Non-pigmented ciliary epithelial cell (primary cell): ENCODE measurements at regions not wholly inside any gene's neighbourhood (a gene's known extent, or its start where the extent isn't known, plus 50 kb on each side); places are given as distances from the start of the nearest gene placed in this dataset.

Experiments
- DNase-seq: peaks from one replicate; pipeline ENCODE4 v3.0.0-alpha.2; 2010; ENCODE audit warnings: low read depth

DNA sequence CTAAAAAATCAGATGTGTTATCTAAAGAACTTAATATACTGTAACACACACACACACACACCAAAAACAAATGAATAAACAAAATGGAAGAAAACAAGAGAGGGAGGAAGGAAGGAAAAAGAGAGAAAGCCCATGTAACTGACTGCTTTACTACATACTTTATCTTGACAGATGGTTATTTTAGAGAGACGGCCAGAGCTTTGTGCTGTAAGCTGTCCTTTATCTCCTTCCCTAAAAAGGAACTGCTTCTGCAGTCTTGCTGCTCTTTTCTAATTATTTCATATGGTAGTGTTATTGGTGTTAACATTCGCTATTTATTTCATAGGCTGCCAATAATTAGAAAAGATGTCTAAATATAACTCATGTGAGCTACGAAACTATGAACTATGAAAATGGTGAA lies 1384.6 kb downstream of the MRPL39 start:
- DNase-seq = no peak

DNA sequence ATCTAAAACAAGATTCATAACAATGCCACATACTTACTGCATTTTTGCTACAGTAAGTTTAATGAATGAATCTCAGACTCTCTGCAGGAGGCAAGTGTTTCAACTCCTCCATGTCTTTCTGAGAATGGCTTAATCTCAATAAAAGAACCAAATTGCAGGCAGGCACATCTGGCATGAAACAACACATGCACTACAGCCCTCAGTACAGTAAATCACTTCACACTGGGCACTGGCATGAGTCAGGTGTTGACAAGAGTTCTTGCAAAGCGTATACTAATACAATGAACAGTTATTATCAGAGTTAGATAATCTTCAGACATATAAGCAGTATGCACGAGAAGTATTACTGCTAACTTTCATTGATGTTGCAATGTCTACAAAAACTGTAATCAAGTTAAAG lies 1386.8 kb downstream of the MRPL39 start:
- no peak for DNase-seq

DNA sequence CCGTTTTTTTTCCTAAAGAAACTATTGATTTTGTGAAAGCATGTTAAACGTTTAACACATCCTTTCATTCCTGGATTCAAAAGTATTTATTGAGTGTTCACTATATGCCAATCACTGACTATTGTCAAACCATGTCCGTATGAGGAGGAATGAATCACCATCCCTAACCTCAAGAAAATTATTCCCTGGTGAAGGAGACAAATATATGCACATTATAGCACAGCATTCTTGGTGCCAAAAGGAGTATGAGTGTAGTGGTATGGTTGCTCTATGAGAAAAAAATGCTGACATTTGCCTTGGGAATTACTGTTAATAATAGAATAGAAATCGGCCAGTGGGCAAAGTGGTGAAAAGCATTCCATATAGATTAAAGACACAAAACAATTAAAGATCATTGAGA lies 1390.1 kb downstream of the MRPL39 start:
- DNase-seq = no peak

DNA sequence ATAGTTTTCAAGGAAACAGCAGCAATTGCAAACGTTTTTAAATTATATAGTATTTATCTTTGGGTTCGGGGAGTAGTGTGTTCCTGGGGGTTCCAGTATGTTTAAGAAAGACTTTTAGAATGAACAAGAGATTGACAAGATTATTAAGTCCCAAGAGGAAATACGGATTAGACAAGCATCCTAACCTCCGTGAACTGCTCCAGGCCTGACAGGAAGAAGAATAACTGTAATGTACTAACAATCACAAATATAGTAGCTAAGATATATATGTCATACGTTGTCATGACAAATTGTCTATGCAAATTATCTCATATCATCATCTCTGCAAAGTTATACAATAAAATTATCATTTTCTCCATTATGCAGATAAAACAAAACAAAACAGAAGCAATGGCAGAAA lies 1397.2 kb downstream of the MRPL39 start:
- DNase-seq = no peak

- no peak for DNase-seq
Observed at GRCh38 chr21:24208562-24209260, 1398.6 kb downstream of the MRPL39 start.

- no peak for DNase-seq
Observed at GRCh38 chr21:24205319-24205718, 1402.0 kb downstream of the MRPL39 start.

GRCh38 chr21:24204641-24205040 lies 1402.6 kb downstream of the MRPL39 start:
- no peak for DNase-seq

DNA sequence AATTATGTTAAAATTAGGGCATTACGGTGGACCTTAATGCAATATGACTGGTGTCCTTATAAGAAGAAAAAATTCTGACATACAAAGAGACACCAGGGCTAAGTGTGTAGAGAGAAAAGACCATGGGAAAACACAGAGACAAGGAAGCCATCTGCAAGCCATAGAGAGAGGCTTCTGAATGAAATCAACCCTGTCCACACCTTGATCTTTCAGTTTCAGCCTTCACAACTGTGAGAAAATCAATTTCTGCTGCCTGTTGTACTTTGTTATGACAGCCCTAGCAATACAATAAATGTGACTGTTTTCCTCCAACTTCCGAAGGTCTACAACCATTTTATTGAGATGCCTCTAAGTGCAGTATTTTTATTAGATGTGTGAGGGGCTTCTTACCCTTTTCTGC lies 1407.2 kb downstream of the MRPL39 start:
- no peak for DNase-seq

DNA sequence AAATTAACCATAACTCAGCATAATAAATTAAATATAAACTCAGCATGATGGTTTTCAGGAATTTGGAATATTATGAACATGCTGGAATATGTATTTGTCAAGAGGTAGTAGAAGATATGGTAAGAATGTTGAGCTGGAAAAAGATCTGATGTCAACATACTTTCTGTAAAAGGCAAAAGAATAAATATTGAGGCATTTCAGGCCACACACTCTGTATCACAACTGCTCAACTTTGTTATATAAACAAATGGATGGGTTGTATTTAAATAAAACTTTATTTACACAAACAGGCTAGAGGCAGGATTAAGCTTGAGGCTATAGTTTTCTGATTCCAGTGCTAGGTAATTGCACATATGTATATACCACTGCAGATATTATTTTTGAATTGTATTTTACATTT lies 1409.4 kb downstream of the MRPL39 start:
- no peak for DNase-seq

DNA sequence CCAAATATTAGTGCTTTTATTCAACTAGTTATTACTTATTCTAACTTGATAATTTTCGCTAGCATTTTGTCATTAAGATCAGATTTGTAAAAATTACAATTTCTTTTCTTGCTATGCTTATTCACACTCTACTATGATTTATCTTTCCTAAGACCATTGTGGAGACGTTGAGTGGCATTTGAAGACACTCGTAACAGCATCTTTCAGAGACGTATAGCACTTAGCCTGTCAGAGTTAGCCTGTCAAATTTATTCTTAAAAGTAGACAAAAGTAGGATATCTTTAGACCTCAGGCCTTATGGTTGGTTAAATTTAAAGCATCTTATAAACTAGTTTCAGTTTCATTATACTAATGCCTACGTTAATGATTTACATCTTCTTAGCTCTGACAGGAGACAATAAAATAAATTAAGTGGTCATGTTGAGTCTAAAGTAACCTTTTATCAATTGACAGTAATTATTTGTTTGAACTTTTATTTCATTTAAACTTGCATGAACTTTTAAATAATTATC lies 1410.1 kb downstream of the MRPL39 start:
- DNase-seq = no peak

DNA sequence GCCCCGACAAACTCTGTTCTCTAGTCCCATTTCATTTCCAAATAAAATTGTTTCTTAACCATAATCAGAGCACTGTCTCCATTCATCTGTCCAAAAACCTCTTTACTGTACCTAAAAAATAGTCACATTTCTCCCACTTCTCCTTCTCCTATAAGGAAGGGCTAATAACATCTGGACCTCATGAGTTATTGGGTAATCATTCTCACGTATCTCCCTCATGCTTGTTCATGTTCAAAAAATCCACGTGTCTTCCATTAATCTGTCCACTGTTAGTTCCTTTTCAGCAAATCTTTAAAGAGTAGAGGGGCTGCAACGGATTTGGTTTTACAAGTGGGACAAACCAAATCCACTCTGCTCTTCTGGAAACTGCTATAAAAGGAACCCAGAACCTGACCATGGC lies 1418.8 kb downstream of the MRPL39 start:
- DNase-seq = no peak

- DNase-seq = no peak
Observed at GRCh38 chr21:24183077-24183476, 1424.2 kb downstream of the MRPL39 start.

DNA sequence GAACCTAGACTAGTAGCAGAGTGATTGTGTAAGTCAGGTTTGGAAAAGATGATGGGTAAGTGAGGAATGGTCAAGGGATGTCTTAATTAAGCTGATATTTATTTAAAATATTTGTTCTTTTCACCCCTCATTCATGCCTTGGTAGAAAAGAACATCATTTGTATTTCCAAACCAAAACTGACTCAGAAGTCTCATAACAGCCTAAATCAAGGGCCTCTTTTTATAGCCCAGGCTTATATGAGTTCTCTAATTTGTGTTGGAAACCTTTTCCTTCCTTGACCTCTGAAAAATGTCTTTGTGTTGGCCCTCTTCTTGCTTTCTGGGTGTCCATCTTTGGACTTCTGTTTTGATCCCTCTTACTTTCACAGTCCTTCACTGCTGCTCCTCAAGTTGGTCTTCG lies 1428.2 kb downstream of the MRPL39 start:
- DNase-seq = no peak

- no peak for DNase-seq
Observed at GRCh38 chr21:24175106-24175505, 1432.2 kb downstream of the MRPL39 start.

DNA sequence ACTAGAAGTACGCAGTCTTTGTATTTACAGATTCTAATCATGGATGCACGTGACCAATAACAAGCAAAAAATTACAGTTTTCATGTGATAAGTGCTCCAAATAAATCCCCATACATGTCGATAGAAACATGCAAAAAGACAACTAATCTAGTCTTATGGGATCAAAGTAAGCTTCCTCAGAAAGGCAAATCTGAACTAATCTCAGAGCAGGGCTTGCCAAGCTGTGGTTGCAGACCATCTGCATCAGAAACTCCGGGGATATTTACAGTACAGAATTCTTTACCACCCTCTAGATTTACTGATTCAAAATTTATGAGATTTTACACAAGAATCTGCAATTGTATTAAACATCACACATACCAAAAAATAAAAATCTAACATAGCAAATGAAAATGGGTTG lies 1435.5 kb downstream of the MRPL39 start:
- no peak for DNase-seq

- DNase-seq = no peak
Observed at GRCh38 chr21:24163539-24163938, 1443.7 kb downstream of the MRPL39 start.

GRCh38 chr21:24160528-24160927 lies 1446.8 kb downstream of the MRPL39 start:
- no peak for DNase-seq

DNA sequence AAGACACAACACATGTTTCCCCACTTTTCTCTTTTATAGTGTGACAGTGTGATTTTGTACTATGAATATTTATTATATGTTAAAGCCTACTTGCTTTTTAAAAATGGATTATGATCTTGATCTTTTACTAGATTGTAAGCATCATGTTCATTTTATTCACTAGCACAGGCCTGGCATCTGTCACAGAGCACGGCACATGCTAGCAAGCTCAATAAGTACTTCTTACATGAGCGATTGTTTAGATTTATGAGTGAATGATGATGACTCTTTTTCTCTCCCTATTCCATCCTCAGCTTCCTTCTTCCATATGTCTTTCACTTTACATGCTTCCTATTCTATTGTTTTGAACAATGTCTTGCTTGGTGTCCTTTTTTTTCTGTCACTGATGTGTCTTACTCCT lies 1454.1 kb downstream of the MRPL39 start:
- DNase-seq = no peak

- DNase-seq = no peak
Observed at GRCh38 chr21:24150753-24151152, 1456.5 kb downstream of the MRPL39 start.

GRCh38 chr21:24148461-24148860 lies 1458.8 kb downstream of the MRPL39 start:
- DNase-seq = no peak

GRCh38 chr21:24147674-24148073 lies 1459.6 kb downstream of the MRPL39 start:
- DNase-seq = no peak

DNA sequence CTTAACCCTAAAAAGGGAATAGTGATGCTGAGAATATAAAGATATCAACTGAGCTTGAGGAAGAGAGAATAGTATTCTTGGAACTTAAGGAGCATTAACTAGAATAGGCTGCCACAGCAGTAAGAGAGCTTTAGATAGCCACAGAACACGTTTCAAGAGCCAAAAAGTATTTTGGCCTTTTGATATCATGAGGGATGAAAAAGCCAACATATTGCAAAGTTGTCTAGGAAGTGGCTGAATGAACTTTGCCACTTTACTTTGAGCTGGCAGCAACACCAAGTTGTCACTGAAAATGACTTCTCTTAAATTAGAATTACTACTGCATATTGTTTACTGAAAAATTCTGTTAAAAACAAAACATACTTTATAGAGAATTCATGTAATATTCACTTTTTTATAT lies 1476.2 kb downstream of the MRPL39 start:
- no peak for DNase-seq

DNA sequence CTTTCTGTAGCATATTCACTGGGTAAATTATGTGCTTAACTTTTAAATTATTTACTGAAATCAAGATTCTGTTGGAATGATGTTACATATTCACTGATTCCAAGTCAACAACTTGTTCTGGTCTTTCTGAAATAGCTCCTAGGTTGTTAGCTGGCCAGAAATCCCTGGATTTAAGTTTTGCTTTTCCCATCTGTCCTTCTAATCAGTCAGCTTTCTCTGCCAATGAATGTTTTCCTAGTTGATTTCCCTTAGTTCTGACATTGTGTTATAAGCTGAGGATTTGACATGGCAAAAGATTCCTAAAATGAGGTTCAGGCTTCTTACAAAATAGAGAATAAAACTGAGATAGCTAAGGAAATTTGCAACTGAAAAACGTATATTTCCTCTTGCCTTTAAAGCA lies 1479.6 kb downstream of the MRPL39 start:
- no peak for DNase-seq

DNA sequence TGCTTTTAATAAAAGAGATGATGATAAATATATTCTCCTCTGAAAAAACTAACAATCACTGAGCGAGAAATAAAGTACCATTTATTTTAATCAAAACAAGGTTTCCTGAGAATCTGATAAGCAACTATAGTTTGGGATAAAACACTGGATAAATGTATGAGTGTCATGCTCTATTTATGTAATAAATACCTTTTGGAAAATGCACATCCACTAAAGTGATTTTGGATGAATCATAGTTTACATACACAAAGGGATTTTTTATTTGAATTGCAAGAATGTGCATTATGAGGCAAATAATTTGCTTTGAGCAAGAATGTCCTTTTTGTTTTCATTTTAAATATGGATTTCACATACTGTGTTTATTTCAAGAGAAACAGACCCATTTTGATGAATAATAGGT lies 1483.5 kb downstream of the MRPL39 start:
- DNase-seq = no peak
